HUDEP-2 (cell line): ENCODE measurements at regions not wholly inside any gene's neighbourhood (a gene's known extent, or its start where the extent isn't known, plus 50 kb on each side); places are given as distances from the start of the nearest gene placed in this dataset.

Experiments used
- DNase-seq, 76 experiments: peaks; one replicate each; lab custom pipeline; 2025; ENCODE audit not compliant: unreplicated experiment in 76 of 76; lab: John Stamatoyannopoulos, UW

DNA sequence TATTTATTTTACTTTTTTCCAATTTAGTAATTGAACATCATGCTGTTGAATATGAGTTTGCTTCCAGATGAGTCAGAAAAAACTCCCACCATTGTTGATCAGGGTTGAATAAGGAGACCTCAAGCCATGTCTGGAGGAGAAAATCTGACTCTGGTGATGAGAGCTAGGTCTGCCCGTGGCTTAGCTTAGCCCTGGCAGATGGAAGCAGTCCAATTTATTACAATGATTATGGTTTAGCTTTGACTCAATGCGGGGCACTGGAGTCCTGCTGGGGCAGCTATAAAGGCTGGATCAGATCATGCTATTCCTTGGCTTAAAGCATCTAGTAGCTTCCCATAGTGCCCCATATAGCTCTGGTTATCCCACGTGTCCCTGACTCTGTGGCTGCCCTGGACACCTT, 506.5 kb downstream of the MN1 start:
- no peak for DNase-seq

DNA sequence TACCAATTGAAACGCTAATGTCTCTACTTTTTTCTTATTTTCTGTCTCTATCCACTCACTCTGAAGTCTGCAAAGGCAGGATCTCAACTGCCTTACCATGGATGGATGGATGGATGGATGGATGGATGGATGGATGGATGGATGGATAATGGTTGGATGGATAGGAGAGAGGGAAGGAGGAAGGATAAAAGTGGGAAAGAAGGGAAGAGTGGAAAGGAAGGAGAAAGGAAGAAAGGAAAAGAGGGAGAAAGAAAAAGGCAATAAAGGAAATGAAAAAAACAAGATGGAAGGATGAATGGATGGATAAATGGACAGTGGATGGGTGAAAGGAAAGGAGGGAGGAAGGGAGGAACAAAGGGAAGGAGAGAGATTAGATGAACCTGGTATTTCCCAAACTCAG, 506.0 kb downstream of the MN1 start:
- no peak for DNase-seq

DNA sequence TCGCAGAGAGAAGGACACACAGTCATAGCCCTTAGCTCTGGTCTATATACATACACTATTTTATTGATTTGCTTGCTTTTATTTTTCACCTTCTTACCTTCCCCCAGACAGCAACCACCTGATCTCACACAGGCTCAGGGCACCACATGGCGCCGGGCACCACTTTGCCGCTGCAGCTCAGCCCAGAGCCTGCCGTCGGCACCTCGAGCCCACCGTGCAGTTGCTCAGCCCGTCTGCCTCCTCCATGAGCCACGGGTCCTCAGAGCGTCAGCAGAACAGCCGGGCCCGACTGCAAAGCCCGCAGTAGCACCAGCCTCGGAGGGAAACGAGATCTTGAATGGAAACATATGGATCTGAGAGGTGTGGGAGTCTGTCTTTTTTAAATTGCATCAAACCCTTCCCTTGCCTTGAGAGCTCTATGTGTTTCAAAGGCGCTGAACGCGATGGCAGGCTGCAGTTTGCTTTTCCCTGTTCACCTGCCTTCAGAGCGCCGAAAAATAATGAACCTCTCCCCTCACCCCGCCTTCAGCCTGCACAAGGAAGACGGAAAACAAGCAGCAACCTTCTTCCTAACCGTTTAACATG, 505.4 kb downstream of the MN1 start:
- no peak for DNase-seq

DNA sequence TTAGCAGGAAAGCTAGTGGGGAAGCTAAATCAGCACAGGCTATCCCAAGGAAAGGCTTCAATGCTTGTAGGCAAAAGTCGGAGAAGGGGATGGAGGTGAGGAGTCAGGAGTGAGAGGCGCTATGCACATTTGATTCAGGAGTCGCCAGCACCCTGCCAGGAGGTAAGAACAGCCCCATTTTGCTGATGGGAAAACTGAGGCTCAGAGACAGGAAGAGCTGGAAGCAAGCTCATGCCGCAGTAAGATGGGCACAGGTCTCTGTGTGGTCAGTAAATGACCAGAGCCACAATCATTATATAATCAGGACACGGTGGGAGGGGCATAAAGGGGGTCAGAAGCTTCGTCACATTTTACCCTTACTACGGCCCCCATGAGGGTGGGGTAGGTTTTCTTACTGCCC, 504.4 kb downstream of the MN1 start:
- no peak for DNase-seq

DNA sequence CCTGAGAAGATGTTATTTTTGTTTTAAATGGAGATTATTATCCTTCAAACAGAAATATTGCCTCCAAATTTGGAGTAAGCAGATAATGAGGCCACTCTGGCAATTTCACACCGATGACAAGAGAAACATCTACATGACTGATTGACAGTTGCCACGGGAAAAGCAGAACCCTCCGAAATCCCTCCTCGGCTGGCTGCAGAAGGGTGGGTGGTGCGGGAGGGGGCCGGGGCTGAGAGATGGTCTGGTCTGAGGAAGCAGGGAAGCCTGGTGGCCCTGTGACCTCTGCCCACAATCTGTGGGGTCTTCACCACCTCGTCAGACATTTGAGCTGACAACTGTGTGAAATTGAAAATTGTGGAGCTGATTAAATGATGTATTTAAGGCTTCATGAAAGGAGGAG, 503.2 kb downstream of the MN1 start:
- no peak for DNase-seq

DNA sequence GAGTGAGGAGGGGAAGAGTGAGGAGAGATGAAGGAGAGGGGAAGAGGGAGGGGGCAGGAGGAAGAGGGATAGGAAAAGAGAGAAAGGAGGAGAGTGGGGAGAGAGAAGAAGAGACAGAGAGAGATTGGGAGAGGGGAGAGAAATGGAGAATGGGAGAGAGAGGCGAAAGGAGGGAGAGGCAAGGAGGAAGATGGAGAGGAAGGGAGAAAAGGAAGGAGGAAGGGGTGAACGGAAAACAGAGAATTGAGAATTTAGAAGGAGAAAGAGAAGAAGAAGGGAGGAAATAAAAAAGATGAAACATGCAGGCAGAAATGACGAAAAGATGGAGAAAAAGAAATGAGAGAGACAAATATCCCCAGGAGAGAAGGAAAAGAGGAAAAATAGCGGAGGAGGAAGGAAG, 502.8 kb downstream of the MN1 start:
- no peak for DNase-seq

DNA sequence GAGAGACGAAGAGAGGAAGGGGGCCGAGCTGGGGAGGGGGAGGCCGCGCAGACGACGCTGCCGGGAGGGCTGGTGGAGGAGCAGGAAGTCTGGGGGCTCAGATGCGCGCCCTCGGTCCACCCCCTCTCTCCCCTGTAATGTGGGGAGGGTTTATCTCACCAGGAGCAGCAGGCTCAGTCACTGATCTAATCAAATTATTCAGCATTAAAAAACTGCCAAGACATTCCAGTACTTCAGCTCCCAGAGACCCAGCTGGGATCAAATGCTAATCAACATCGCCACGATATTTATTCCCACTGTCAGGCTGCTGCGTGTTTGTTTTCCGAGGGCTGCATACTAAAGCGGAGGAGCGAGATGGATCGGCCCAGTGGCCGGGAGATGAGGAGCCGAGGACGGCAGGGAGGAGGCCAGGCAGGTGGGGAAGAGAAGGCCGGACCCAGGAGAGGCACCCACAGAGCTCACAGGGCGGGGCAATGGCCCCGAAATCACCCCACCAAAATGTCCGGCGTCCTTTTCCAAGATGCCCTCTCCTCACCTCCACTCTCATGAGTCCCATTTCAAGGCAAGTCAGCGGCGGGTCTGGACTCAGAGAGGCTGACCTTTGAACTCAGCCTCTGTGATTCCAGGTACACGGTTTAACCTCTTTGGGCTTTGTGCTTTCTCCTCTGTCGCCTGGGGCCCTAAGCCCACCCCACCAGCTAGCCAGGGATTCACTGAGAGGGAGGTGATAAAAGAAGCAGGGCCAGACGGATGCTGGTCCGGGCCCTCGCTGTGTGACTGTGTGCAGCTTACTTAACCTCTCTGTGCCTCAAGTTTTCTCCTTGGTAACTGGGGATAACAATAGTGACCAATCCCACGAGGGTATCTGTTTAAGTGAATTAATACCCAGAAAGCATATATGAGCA, 502.1 kb downstream of the MN1 start:
- DNase-seq, result no peak

DNA sequence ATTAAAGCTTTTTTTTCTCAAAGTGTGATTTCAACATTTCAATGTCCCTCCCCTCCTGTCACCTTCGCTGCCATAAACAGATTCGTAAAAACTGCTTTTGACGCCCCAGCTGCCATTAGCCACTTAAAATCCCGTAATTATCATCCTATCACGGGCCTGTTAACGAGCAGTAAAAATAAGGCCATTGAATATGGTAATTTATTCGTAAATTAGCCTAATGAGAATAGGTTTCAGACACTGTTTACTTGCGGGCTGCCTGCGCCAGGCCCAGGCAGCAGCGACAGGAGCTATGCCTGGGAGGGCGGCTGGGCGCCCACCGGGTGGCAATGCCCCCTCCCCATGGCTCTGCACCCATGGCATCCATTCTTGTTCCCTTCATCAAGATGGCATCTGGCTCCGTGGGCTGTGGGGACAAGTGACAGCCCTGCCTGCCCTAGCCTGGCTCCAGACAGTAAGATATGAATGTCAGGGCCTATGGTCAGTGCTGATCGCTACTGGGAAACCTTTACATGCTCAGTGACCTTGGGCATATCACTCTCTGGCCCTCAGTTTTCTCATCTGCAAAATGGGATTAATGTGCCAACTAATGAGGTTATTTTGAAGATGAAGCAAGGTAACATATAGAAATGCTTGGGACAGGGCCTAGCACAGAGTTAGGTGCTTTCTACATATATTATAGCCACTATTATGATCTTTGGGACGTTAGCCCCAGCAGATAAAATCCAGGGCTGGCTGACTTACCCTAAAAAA, 500.8 kb downstream of the MN1 start:
- DNase-seq, result no peak

DNA sequence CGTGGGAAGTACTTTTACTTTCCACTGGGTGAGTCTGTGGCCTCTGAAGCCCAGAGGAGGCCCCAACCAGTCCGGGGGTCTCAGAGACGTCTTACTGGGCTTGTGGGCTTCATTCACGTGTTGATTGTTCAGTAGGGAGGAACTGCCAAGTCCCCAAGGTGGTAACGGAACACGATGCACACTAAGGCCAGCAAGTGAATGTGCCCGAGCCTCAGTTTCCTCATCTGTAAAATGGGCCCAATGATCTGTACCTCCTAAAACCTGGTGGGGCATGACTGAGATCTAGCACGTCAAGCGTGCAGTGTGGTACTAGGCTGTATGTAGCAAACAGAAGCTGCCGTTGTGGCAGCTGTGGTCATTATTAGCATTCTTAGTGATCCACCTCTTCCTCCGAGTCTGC, 499.1 kb downstream of the MN1 start:
- DNase-seq, result no peak

DNA sequence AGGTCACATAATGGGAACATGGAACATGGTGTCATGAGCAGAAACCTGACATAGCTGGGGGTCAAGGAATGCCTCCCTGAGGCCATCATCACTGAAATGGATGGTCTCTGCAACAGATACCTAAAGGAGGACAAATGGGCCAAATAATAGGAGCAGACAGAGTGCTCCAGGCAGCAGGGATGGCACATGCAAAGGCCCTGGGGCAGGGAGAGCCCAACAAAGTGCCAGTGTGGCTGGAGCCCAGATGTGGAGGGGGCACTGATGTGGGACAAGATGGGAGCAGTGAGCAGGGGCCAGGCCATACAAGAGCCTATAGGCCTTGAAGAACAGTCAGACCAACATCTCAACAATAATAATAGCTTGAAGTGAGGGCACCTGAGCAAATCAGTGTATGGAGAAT, 497.8 kb downstream of the MN1 start:
- no peak for DNase-seq

DNA sequence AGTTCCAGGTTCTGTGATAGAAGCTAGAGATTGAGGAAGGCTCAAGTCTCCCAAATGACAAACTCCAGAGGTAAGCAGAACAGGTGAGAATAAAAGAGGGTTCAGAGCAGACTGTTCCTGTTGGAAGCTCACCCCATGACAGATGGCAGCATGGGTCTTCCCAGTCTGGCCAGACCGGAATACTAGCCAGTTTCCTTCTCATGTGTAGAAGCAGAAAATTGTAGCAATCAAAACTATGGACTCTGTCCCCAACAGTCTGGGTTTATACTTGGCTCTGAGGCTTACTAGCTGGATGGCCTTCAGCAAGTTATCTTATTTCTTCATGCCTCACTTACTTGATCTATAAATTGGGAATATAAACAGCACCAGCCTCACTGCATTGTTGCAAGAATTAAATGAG, 494.8 kb downstream of the MN1 start:
- DNase-seq, result no peak

DNA sequence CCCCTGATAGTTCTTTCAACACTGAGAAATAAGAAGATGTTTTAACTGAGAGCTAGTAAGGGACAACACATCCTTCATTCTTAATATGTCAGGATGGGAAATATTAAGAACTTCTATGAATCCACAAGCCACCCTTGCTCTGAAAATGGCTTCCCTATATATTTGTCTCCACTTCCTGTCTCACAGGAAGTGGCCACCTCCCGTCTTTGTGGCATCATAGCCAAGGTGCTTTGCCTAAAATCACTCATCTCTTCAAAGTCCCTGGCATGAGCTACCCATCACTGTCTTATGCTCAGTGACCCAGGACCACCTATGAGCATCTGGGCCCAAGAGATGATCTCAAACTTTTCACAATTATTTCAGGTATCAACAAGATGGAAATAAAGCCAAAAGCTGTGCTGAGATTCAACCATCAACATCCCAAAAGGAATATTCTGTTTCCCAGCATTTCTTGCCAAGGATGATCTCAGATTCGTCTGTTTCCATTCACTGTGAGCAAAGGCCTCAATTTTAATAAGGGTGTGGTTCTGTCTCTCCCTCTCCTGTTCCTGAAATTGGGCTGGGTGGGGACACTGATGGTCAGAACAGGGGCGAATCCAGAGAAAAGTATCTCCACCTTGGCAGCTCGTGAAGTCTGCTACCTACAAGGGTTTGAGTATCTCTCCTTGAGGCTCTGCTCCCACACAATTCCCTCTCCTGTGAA, 493.9 kb downstream of the MN1 start:
- DNase-seq, result no peak

DNA sequence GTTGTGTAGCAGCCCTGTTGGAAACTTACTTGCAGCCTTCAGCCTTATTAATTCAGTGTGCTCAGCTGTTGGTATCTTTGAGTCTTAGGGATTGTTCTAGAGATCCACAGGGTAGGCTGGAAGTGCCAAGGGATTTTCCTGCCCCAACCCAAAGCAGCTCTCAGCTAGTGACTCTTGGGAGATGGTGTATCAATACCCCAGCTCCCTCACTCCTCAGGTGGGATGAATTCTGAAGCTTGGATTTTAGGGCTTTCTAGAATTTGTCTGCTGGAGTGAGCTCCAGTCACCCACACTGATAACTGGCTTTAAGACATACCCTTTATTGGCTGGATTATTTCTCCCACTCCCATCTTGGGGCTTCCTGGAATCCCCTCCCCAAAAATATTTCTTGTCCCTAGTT, 493.0 kb downstream of the MN1 start:
- no peak for DNase-seq

DNA sequence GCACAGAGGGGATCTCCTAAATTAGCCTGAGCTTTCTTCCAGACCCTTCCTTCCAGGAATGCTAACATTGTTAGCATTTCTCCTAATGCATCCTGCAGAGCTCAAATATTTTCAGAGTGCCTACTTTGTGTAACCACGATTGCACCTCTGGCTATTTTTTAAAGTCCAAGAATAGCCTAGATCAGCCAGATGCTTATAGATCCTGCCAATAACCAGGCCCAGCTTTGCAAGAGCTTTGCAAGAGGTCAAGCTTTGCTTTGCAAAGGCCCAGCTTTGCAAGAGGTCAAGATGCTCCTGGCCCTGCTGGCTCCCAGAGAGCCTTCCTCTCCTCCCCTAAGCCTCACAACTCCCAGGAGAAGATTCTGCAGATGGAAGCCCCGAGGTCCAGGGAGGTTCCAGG, 491.9 kb downstream of the MN1 start:
- DNase-seq, result no peak

DNA sequence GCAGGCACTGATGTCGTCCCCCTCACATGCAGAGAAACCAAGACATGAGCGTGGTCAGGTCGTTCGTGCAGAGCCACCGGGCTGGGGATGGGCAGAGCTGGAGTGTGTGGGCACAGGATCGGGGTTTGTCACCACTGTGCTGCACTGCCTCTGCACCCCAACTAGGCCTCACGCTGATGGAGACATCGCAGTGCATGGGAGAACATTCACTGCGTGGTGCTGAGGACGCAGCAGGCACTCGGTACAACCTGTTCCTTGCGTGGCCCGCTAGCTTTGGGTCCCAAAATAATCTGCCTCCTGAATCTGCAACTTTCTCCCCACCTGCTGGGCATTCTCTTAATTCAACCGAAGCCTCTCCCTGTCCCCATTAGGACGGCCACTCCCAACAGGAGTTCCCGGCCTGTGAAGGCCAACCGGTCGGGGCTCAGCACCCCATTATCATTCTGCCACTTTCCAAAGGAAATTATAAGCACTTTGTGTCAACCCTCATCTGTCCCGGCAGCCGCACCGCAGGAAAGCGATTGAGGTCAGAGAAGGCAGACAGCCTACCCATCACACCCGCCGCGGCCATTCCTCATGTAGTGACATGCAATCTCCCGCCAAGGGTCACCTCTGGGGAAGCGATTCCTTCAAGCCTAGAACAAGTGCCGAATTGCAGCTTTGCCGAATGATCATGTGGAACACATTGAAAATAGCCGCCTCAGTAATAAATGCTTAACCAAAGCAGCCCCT, 490.4 kb downstream of the MN1 start:
- no peak for DNase-seq

DNA sequence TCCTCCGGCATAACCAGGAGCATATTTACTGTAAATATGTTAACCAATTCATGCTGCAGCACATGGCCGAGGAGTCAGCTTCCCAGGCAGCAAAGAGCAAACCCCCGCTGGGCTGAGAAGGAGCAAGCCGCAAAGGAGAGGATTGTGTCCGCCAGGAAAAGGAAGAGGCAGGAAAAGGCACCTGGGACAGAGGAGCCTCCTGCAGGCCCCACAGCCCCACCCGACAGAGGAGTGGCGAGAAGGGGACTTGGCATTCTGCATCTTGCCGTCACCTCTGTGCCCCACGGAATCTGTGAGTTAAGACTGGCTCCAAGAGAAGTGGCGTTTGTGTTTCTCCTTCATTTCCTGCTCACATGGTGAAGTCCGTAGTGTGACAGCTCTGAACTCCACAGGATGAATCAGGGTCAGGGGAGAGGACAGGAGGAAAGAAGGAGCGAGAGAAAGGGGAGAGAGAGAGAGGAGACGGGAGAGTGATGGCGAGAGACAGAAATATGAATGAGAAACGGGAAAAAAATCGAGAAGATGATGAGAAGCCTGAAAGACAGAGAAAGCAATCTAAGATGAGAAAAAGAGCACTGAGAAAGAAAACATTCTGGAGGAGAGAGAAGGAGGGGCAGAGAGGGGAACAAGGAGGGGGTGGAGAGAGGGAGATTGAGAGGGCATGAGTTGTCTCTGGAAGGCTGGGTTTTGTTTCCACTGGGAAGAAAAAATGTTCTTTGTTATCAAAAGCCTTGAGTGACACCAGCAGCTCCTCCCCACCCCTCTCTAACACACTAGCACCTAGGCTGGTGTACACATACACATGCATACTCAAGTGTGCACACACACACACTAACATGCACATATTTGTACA, 489.6 kb downstream of the MN1 start:
- no peak for DNase-seq

DNA sequence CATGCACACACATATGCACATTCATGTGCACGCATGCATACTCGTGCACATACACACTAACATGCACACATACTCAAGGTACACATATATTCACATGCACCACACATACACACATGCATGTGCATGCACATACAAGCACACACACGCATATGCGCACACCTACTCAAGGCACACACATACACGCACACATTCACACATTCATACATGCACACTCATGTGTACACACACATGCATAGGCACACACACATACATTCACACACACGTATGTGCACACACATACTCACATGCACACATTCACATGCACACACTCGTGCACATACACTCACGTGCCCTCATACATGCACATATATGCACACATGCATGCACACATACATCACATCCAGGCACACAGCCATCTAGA, 489.0 kb downstream of the MN1 start:
- no peak for DNase-seq

DNA sequence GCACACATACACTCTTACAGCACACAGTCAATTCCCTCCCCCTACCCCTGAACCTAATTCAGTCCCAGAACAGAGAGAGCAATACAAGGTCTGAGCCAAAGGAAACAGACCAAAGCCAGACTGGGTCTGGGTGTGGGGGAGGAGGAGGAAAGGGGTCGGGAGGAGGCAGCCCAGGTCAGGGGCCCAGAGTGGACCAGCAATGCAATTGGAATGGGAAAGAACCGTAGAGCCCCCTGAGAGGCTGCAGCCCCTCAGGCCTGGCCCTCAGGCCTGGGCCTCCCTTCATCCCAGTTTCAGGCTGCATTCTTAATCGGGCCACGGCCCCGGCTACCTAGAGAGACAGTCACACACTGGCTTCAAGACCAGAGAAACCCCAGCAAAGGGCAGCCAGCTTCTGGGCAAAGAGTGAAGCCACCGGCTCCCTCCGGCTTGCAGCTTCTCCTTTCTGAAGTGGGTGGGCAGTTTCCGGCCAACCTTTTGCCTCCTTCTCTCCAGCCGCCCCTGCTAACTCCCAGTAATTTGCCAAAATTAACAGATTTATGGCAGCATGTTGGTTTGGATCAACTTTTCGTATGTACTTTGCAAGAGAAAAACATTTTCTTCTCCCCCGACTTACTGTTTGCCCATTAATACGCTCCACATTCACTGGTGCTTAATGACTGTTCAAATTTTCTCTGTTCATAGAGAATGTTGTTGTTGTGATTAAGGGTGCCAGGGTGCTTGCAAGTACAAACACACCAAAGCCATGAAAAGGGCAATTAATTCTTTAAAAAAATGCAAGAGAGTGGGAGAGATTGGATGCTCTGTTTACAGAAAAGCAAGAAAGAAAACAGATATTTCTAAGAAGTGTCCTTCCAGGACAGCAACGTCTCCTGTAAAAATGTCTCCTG, 488.3 kb downstream of the MN1 start:
- DNase-seq, result no peak
